ENCODE measurements at regions not wholly inside any gene's neighbourhood (a gene's known extent, or its start where the extent isn't known, plus 50 kb on each side); places are given as distances from the start of the nearest gene placed in this dataset.

DNA sequence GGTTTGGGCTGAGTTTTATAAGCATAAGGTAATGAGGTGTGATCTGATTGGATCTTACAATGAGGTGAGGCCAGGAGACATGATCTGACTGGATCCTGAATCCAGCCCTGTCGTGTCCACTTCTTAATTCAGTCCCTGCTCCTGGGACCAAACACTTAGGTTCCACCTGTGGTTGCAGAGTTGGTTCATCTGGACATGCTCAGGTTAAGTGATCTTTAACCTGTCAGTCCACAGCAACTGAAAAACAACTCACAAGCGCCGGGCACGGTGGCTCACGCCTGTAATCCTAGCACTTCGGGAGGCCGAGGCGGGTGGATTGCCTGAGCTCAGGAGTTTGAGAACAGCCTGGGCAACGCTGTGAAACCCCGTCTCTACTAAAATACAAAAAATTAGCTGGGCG lies 679.3 kb upstream of the ALCAM start:
- CTCF ChIA-PET = no interaction called here
- Mint-ChIP-seq H3K4me3 (no peak overlapping the region), H3K27me3 (no peaks in the 10 kb centered on the region), H3K36me3 (no peaks in the 10 kb centered on the region), H3K9me3 (no peaks in the 10 kb centered on the region), H3K4me1 (no peaks in the 10 kb centered on the region), H3K27ac (no peak overlapping the region)
- no peak for DNase-seq

DNA sequence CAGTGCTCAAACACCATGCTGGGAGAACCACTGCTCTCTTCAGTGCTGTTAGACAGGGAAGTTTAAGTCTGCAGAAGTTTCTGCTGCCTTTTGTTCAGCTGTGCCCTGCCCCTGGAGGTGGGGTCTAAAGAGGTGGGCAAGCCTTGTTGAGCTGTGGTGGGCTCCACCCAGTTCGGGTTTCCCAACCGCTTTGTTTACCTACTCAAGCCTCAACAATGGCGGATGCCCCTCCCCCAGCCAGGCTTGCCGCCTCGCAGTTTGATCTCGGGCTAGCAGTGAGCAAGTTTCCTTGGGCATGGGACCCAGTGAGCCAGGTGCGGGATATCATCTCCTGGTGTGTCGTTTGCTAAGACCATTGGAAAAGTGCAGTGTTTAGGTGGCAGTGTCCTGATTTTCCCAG lies 670.2 kb upstream of the ALCAM start:
- CTCF ChIA-PET = no interaction called here
- DNase-seq = no peak
- H3K4me3 Mint-ChIP-seq = no peak overlapping the region
- no peak overlapping the region for H3K27ac Mint-ChIP-seq
- H3K27me3 Mint-ChIP-seq = no peaks in the 10 kb centered on the region
- no peaks in the 10 kb centered on the region for H3K9me3 Mint-ChIP-seq
- H3K36me3 Mint-ChIP-seq = no peaks in the 10 kb centered on the region
- no peaks in the 10 kb centered on the region for H3K4me1 Mint-ChIP-seq

DNA sequence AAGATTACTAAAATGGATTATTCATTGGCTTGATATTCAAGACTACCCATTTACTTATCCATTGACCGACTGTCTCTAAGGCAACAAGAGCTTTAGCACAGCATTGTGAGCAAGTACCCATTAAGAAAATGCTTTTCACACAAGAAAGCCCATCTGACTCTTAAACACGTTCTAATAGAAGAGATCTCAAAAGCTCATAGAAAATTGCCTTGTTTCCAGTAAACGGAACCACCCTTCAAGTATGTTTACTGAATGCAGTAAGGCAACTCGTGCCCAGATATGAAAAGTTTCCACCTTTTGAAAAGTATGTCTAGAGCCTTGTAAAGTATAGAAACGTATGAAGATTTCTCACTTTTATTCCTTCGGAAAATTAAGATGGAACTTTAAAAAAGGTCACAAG lies 655.3 kb upstream of the ALCAM start:
- Mint-ChIP-seq H3K4me1 (no peaks in the 10 kb centered on the region), H3K36me3 (no peaks in the 10 kb centered on the region), H3K27ac (no peak overlapping the region), H3K9me3 (no peaks in the 10 kb centered on the region), H3K4me3 (no peak overlapping the region), H3K27me3 (no peaks in the 10 kb centered on the region)
- CTCF ChIA-PET = no interaction called here
- DNase-seq = no peak

DNA sequence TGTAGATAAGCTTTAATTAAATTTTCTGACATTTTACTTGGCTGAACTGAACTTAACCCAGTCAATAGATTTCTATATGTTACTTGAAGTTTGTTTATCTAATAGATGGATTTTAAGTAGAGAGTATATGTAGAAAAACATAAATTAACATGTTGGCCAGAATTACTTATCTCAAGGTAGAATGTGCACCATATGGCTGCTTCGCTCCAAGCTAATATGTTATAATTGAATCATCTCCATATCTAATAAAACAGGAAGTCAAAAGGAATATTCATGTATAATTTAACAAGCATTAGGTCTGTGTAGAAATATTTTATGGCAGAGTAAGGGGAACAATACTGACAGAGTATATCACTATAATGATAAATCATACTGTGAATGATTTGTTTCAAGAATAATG lies 650.7 kb upstream of the ALCAM start:
- Mint-ChIP-seq H3K27me3 (no peaks in the 10 kb centered on the region), H3K4me1 (no peaks in the 10 kb centered on the region), H3K4me3 (no peak overlapping the region), H3K36me3 (no peaks in the 10 kb centered on the region), H3K27ac (no peak overlapping the region), H3K9me3 (no peaks in the 10 kb centered on the region)
- CTCF ChIA-PET = no interaction called here
- DNase-seq = no peak

DNA sequence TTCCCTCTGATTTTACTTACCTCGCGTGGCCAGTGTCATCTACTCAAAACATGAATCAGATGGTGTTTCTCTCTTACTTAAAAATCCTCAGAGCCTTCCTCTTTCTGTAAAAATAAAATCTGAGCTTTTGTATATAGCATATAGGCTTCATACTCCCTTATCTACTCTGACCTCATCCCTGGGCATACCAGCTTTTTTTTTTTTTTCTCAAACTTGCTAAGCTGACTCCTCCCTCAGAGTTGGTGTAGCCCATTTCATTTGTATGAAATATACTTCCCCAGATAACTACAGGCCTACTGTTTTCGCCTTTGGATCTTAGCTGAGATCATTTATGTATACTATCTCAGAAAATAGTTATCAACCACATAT lies 648.9 kb upstream of the ALCAM start:
- Mint-ChIP-seq H3K36me3 (no peaks in the 10 kb centered on the region), H3K4me3 (no peak overlapping the region), H3K27me3 (no peaks in the 10 kb centered on the region), H3K27ac (no peak overlapping the region), H3K9me3 (no peaks in the 10 kb centered on the region), H3K4me1 (no peaks in the 10 kb centered on the region)
- CTCF ChIA-PET = interaction anchor here (1.7 kb wide), 1 partner anchor 9 kb away, joined by 3 read pairs; no protein-coding TSS in a partner anchor
- DNase-seq = no peak

DNA sequence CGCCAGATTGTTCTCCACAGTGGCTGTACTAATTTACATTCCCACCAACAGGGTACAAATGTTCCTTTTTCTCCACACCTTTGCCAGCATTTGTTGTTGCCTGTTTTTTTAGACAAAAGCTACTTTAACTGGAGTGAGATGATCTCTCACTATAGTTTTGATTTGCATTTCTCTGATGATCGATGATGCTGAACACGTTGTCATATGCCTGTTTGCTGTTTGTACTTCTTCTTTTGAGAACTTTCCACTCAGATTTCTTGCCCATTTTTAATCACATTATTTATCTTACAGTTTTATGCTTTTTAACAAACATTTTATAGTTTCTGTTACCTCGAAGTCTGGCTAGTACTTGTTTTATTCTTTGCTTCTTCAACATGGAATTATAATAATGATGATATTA lies 643.7 kb upstream of the ALCAM start:
- H3K4me1 Mint-ChIP-seq = no peaks in the 10 kb centered on the region
- H3K27ac Mint-ChIP-seq = no peak overlapping the region
- DNase-seq = no peak
- H3K9me3 Mint-ChIP-seq = no peaks in the 10 kb centered on the region
- CTCF ChIA-PET = no interaction called here
- H3K27me3 Mint-ChIP-seq = no peaks in the 10 kb centered on the region
- no peak overlapping the region for H3K4me3 Mint-ChIP-seq
- no peaks in the 10 kb centered on the region for H3K36me3 Mint-ChIP-seq

DNA sequence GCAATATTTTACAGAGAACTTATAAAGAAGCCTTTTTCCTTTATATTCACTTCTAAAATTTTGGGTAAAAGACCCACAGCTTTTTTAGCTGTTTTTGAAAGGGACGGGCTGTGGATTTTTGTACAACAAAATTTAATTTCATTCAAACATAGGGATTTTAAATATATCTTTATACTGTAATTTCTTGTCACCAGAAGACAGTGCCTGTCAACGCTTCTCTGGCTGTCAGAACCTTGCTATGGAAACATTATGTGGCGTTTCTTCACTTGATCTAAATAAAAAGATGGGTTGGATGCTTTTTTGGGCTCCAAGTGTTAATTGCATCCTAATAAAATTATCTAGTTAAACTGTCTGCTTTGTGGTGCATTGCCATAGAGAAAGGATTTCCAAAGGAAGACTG lies 635.6 kb upstream of the ALCAM start:
- Mint-ChIP-seq H3K36me3 (no peaks in the 10 kb centered on the region), H3K4me1 (no peaks in the 10 kb centered on the region), H3K9me3 (no peaks in the 10 kb centered on the region), H3K27ac (no peak overlapping the region), H3K4me3 (no peak overlapping the region), H3K27me3 (no peaks in the 10 kb centered on the region)
- no peak for DNase-seq
- CTCF ChIA-PET = no interaction called here

DNA sequence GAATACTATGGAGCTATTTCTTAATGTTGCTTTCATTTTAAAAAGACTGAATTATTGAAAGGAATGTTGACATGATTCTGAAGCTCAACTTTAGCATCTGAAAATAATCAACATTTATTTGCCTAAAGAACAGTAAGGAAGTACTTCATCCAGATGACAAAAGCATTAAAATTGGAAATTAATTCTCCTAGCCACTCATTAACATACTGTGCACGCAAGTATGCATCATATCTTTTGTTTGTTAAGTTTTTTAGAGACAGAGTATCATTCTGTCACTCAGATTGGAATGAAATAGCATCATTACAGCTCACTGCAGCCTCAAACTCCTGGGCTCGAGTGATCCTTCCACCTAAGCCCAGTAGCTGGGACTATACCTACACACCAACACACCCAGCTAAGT lies 632.1 kb upstream of the ALCAM start:
- Mint-ChIP-seq H3K4me3 (no peak overlapping the region), H3K36me3 (no peaks in the 10 kb centered on the region), H3K27ac (no peak overlapping the region), H3K27me3 (no peaks in the 10 kb centered on the region), H3K9me3 (no peaks in the 10 kb centered on the region), H3K4me1 (no peaks in the 10 kb centered on the region)
- CTCF ChIA-PET = no interaction called here
- no peak for DNase-seq

DNA sequence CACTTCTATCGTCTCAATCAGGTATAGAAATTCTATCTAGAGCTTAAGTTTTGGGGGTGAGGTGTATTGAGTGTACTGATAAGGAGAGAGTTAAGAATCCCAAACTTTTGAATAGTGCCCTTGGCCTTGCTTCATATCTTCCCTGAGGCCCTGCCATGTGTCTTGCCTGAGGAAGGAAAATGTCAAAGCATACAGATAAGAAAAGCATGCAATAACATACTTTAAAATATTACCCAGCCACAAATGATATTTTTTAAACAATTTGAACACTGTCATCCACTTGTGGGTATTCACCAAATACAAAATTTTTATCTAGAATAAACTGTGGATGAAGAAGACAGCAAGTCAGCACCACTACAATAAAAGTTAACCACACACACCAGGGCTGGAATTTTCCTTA lies 631.0 kb upstream of the ALCAM start:
- Mint-ChIP-seq H3K27ac (no peak overlapping the region), H3K4me1 (no peaks in the 10 kb centered on the region), H3K9me3 (no peaks in the 10 kb centered on the region), H3K27me3 (no peaks in the 10 kb centered on the region), H3K4me3 (no peak overlapping the region), H3K36me3 (no peaks in the 10 kb centered on the region)
- CTCF ChIA-PET = no interaction called here
- no peak for DNase-seq

DNA sequence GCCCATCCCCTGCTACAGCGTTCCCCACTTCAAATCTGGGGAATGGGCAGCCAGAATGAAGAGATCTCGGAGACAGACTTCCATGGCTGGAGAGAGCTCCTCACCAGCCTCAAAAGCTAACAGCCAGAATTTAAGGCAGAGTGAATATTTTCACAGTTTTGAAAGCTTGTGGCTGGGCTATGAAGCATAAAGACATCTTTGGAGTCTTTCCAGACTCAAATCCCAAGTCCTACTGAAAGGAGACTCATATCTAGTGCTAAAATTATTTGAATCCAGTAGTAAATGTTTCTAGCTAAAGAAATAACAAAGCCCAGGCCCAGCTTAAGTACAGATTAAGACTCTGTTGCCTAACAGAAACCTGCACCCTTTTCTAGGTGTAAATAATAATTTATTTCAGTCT lies 628.4 kb upstream of the ALCAM start:
- H3K4me3 Mint-ChIP-seq = no peak overlapping the region
- DNase-seq = no peak
- CTCF ChIA-PET = no interaction called here
- no peaks in the 10 kb centered on the region for H3K9me3 Mint-ChIP-seq
- H3K4me1 Mint-ChIP-seq = no peaks in the 10 kb centered on the region
- no peaks in the 10 kb centered on the region for H3K36me3 Mint-ChIP-seq
- H3K27ac Mint-ChIP-seq = no peak overlapping the region
- H3K27me3 Mint-ChIP-seq = no peaks in the 10 kb centered on the region

DNA sequence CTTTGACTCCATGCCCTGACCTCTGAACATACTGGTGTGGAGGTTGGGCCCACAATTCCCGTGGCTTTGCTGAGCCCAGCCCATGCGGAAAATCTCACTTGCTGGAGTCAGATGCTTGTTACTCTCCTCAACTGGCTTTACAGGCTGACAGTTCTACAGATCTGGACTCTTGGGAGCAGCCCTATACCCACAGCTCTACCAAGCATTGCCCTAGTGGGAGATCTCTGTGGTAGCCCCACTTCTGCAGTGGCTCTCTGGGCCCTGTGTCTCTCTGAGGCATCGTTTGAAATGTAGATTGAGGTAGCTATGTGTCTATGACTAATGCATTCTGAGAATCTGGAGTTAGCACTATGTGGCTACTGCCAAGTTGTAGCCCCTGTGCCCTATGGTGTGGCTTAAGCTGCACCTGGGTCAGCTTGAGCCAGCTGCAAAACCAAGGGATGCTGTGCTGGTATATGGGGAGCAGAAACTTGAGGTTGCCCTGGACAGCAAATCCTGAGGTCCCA lies 625.8 kb upstream of the ALCAM start:
- Mint-ChIP-seq H3K36me3 (no peaks in the 10 kb centered on the region), H3K27ac (no peak overlapping the region), H3K4me1 (no peaks in the 10 kb centered on the region), H3K4me3 (no peak overlapping the region), H3K9me3 (no peaks in the 10 kb centered on the region), H3K27me3 (no peaks in the 10 kb centered on the region)
- no peak for DNase-seq
- CTCF ChIA-PET = no interaction called here

DNA sequence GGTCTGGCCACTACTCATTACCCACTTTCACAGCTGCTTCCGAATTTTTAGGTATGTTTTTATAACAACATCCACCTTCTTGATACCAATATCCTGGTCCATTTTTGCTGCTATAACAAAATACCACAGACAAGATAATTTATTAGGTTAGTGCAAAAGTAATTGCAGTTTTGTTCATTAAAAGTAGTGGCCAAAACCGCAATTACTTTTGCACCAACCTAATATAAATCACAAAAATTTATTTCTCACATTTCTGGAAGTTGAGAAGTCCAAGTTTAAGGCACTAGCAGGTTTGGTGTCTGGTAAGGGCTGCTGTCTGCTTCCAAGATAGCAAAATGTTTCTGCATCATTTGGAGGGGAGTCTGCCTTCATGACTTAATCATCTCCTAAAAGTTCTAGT lies 624.7 kb upstream of the ALCAM start:
- H3K36me3 Mint-ChIP-seq = no peaks in the 10 kb centered on the region
- CTCF ChIA-PET = no interaction called here
- H3K9me3 Mint-ChIP-seq = no peaks in the 10 kb centered on the region
- no peak overlapping the region for H3K4me3 Mint-ChIP-seq
- H3K27ac Mint-ChIP-seq = no peak overlapping the region
- H3K4me1 Mint-ChIP-seq = no peaks in the 10 kb centered on the region
- DNase-seq = no peak
- no peaks in the 10 kb centered on the region for H3K27me3 Mint-ChIP-seq

DNA sequence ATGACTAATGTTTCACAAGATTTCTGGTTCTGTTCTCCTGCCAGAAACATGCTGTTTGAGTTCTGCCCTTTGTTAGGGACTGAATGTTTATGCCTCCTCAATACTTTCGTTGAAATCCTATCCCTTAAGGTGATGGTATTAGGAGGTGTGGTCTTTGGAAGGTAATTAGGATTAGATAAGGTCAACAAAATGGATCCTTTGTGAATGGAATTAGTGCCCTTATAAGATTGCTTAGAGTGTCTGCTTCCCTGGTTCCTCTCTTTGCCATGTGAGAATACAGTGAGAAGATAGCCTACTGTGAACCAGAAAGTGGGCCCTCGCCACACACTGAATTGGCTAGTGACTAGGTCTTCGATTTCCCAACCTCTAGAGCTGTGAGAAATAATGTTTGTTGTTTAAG lies 621.4 kb upstream of the ALCAM start:
- Mint-ChIP-seq H3K9me3 (no peaks in the 10 kb centered on the region), H3K27me3 (no peaks in the 10 kb centered on the region), H3K27ac (no peak overlapping the region), H3K36me3 (no peaks in the 10 kb centered on the region), H3K4me1 (no peaks in the 10 kb centered on the region), H3K4me3 (no peak overlapping the region)
- CTCF ChIA-PET = no interaction called here
- DNase-seq = no peak

DNA sequence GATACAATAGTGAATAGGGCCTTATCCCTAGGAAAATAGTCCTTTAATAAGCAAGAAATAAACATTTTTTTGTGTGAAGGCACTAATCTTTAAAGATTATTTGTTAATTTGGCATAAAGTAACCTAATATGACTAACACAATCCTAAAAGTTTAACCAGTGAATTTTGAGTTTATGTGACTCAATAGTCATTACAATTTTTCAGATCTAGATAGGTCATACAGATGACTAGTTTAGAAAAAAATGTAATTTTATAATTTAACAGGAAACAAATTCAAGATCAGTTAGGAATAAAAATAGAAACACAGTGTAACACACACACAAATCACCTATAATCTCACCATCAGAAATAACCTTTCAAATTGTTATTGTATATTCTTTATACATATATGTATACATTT lies 620.7 kb upstream of the ALCAM start:
- CTCF ChIA-PET = no interaction called here
- no peaks in the 10 kb centered on the region for H3K4me1 Mint-ChIP-seq
- no peaks in the 10 kb centered on the region for H3K36me3 Mint-ChIP-seq
- no peaks in the 10 kb centered on the region for H3K27me3 Mint-ChIP-seq
- H3K4me3 Mint-ChIP-seq = no peak overlapping the region
- no peaks in the 10 kb centered on the region for H3K9me3 Mint-ChIP-seq
- H3K27ac Mint-ChIP-seq = no peak overlapping the region
- no peak for DNase-seq

DNA sequence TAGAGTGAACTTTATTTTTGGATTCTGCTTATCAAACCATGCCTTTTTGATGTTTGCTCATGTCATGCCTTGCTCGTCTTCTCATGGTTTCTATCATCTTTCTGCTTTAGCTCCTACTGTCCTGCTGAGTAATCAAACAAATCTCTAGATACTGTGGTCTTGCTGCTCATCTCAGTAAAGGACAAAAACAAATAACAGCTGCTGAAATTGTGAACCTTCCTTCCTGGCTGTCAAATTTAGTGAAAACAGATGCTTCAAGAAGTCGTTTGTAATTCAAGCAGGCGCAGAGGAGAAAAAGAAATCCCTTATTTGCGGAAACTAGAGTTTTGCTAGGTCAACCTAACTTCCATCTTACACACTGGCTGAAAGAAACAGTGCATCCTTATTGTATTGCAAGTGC lies 616.1 kb upstream of the ALCAM start:
- CTCF ChIA-PET = no interaction called here
- no peak for DNase-seq
- H3K4me1 Mint-ChIP-seq = no peaks in the 10 kb centered on the region
- H3K27me3 Mint-ChIP-seq = no peaks in the 10 kb centered on the region
- H3K4me3 Mint-ChIP-seq = no peak overlapping the region
- no peaks in the 10 kb centered on the region for H3K36me3 Mint-ChIP-seq
- H3K27ac Mint-ChIP-seq = no peak overlapping the region
- no peaks in the 10 kb centered on the region for H3K9me3 Mint-ChIP-seq

DNA sequence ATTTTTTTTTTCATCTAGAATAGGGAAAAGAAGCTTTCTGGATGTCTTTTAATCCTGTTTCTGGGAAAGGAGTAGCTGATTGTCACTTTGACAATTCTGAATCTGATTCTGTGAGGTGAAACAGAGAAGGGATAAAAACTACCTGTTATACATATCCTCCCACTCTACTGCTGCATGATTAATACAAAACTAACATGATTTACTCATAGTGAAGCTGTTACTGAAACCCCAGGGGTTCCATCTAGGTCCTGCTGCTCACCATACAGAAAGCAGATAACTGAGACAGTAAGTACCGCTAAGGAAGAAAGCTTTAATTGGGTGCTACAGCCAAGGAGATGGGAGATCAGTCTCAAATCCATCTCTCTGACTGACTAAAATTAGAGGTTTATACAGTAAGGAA lies 610.9 kb upstream of the ALCAM start:
- Mint-ChIP-seq H3K27me3 (no peaks in the 10 kb centered on the region), H3K4me1 (no peaks in the 10 kb centered on the region), H3K36me3 (no peaks in the 10 kb centered on the region), H3K27ac (no peak overlapping the region), H3K9me3 (no peaks in the 10 kb centered on the region), H3K4me3 (no peak overlapping the region)
- DNase-seq = no peak
- CTCF ChIA-PET = no interaction called here

All from activated naive CD4-positive, alpha-beta T cell treated with anti-CD3 and anti-CD28 coated beads, Interleukin-2, amount 10 ng/mL, durations not matched to agents 7 days and 5 days (primary cell).